ENCODE measurements at regions not wholly inside any gene's neighbourhood (a gene's known extent, or its start where the extent isn't known, plus 50 kb on each side); places are given as distances from the start of the nearest gene placed in this dataset.

DNA sequence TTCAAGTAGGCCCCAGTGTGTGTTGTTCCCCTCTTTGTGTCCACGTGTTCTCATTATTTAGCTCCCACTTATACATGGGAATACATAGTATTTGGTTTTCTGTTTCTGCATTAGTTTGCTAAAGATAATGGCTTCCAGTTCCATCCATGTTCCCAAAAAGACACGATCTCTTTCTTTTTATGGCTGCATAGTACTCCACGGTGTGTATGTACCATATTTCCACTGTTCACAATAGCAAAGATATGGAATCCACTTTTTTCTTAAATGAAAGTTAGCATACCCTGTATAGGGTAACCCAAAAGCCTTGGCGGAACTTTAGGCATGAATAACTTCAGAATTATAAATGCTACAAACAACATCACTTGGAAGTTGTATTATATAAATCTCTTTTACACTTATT is 83.4 kb upstream of the NDUFV2 start:
- in situ Hi-C loops (cut with HindIII; ENCODE audit: low pct_unique_long_range_greater_than_20kb, low sequenced_read_pairs), result no loop called here
- CTCF ChIA-PET, result interaction anchor here (1.1 kb wide), 1 partner anchor 19 kb away, joined by 3 read pairs; no protein-coding TSS in a partner anchor

DNA sequence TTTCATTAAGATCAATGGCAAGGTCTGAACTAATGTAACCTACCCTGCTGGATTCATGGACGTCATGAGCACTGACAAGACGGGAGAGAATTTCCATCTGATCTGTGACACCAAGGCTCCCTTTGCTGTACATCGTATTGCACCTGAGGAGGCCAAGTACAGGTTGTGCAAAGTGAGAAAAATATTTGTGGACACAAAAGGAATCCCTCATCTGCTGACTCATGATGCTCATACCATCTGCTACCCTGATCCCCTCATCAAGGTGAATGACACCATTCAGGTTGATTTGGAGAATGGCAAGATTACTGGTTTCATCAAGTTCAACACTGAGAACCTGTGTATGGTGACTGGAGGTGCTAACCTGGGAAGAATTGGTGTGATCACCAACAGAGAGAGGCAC is 82.3 kb upstream of the NDUFV2 start:
- TF ChIP-seq TCF7L2 (IDR thresholded peaks at IDR 0.05; ENCODE audit: low read depth, low read length), result no peak
- Histone ChIP-seq H3K9me3 (ENCODE audit: control insufficient read depth, insufficient read depth, low read depth, low read length) (peaks cover 8% of the 10 kb centered on the region; the same call in 1 of the 2 replicates), H3K36me3 (ENCODE audit: control insufficient read depth, insufficient read depth, low read length) (no peaks in the 10 kb centered on the region), H3K4me1 (ENCODE audit: control insufficient read depth, insufficient read depth, low read length) (peaks cover 23% of the 10 kb centered on the region), H3K27ac (ENCODE audit: low read length) (no peak overlapping the region), H3K4me3 (ENCODE audit: low read depth in 2 of 2, low read length in 2 of 2) (no peak overlapping the region), H3K27me3 (ENCODE audit: control insufficient read depth, insufficient read depth, low read length) (no peaks in the 10 kb centered on the region)
- CTCF ChIA-PET, result no interaction called here
- in situ Hi-C loops (cut with HindIII; ENCODE audit: low pct_unique_long_range_greater_than_20kb, low sequenced_read_pairs) (no loop called here), intact Hi-C loops (cut with micrococcal nuclease; ENCODE audit: unreplicated experiment) (no loop called here)
- no peak for ATAC-seq
- DNase-seq (ENCODE audit: low read depth, low spot score), result no peak
- POLR2A ChIA-PET, result no interaction called here
- BruUV-seq (replicated peaks), result no TSS peak

More for the DNA sequence above, 83.4 kb upstream of the NDUFV2 start:
- no peak for DNase-seq (ENCODE audit: low read depth, low spot score)
- Histone ChIP-seq H3K27ac (ENCODE audit: low read length) (peak overlapping the region; percentile 88; the same call in 1 of the 2 replicates), H3K9me3 (ENCODE audit: control insufficient read depth, insufficient read depth, low read depth, low read length) (peaks cover 8% of the 10 kb centered on the region; the same call in 1 of the 2 replicates), H3K36me3 (ENCODE audit: control insufficient read depth, insufficient read depth, low read length) (no peaks in the 10 kb centered on the region), H3K4me3 (ENCODE audit: low read depth in 2 of 2, low read length in 2 of 2) (no peak overlapping the region), H3K4me1 (ENCODE audit: control insufficient read depth, insufficient read depth, low read length) (peaks cover 23% of the 10 kb centered on the region), H3K27me3 (ENCODE audit: control insufficient read depth, insufficient read depth, low read length) (no peaks in the 10 kb centered on the region)
- TF ChIP-seq, protein P1, sequence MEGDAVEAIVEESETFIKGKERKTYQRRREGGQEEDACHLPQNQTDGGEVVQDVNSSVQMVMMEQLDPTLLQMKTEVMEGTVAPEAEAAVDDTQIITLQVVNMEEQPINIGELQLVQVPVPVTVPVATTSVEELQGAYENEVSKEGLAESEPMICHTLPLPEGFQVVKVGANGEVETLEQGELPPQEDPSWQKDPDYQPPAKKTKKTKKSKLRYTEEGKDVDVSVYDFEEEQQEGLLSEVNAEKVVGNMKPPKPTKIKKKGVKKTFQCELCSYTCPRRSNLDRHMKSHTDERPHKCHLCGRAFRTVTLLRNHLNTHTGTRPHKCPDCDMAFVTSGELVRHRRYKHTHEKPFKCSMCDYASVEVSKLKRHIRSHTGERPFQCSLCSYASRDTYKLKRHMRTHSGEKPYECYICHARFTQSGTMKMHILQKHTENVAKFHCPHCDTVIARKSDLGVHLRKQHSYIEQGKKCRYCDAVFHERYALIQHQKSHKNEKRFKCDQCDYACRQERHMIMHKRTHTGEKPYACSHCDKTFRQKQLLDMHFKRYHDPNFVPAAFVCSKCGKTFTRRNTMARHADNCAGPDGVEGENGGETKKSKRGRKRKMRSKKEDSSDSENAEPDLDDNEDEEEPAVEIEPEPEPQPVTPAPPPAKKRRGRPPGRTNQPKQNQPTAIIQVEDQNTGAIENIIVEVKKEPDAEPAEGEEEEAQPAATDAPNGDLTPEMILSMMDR (IDR thresholded peaks at IDR 0.05), result no peak
- TF ChIP-seq POLR2AphosphoS5 (IDR thresholded peaks at IDR 0.05; ENCODE audit: low read depth, low read length) (no peak), TCF7L2 (IDR thresholded peaks at IDR 0.05; ENCODE audit: low read depth, low read length) (no peak), SIN3A (IDR thresholded peaks at IDR 0.05; ENCODE audit: borderline replicate concordance, insufficient read depth, low read depth, low read length) (no peak)
- TF ChIP-seq, protein P2, sequence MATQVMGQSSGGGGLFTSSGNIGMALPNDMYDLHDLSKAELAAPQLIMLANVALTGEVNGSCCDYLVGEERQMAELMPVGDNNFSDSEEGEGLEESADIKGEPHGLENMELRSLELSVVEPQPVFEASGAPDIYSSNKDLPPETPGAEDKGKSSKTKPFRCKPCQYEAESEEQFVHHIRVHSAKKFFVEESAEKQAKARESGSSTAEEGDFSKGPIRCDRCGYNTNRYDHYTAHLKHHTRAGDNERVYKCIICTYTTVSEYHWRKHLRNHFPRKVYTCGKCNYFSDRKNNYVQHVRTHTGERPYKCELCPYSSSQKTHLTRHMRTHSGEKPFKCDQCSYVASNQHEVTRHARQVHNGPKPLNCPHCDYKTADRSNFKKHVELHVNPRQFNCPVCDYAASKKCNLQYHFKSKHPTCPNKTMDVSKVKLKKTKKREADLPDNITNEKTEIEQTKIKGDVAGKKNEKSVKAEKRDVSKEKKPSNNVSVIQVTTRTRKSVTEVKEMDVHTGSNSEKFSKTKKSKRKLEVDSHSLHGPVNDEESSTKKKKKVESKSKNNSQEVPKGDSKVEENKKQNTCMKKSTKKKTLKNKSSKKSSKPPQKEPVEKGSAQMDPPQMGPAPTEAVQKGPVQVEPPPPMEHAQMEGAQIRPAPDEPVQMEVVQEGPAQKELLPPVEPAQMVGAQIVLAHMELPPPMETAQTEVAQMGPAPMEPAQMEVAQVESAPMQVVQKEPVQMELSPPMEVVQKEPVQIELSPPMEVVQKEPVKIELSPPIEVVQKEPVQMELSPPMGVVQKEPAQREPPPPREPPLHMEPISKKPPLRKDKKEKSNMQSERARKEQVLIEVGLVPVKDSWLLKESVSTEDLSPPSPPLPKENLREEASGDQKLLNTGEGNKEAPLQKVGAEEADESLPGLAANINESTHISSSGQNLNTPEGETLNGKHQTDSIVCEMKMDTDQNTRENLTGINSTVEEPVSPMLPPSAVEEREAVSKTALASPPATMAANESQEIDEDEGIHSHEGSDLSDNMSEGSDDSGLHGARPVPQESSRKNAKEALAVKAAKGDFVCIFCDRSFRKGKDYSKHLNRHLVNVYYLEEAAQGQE (IDR thresholded peaks at IDR 0.05; ENCODE audit: insufficient read depth in 1 of 2, low read depth in 2 of 2, low read length in 1 of 2), result no peak
- intact Hi-C loops (cut with micrococcal nuclease; ENCODE audit: unreplicated experiment), result no loop called here
- ATAC-seq, result no peak
- POLR2A ChIA-PET, result interaction anchor here (0.5 kb wide), 1 partner anchor 98 kb away, joined by 3 read pairs; no protein-coding TSS in a partner anchor
- no TSS peak for BruUV-seq (replicated peaks)

DNA sequence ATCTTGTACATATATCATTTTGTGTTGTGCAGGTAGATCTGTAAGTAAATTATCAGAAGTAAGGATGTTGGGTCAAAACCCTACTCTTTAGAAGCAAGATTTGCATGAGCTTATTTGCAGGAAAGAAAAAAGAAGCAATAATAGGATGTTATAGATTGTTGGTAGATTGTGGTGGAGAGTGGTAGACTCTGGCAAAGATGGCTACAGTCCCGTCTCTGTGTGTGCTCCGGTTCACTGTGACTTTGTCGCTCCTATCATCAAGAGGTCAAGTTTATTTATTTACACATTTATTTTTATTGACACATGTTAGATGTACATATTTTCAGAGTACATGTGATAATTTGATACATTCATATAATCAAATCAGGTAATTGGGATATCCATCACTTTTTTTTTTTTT is 81.0 kb upstream of the NDUFV2 start:
- Histone ChIP-seq H3K27me3 (ENCODE audit: control insufficient read depth, insufficient read depth, low read length) (no peaks in the 10 kb centered on the region), H3K4me3 (ENCODE audit: low read depth in 2 of 2, low read length in 2 of 2) (no peak overlapping the region), H3K36me3 (ENCODE audit: control insufficient read depth, insufficient read depth, low read length) (no peaks in the 10 kb centered on the region), H3K27ac (ENCODE audit: low read length) (no peak overlapping the region), H3K9me3 (ENCODE audit: control insufficient read depth, insufficient read depth, low read depth, low read length) (peaks cover 8% of the 10 kb centered on the region; the same call in 1 of the 2 replicates), H3K4me1 (ENCODE audit: control insufficient read depth, insufficient read depth, low read length) (peaks cover 15% of the 10 kb centered on the region)
- intact Hi-C loops (cut with micrococcal nuclease; ENCODE audit: unreplicated experiment) (no loop called here), in situ Hi-C loops (cut with HindIII; ENCODE audit: low pct_unique_long_range_greater_than_20kb, low sequenced_read_pairs) (no loop called here)
- CTCF ChIA-PET, result no interaction called here
- BruUV-seq (replicated peaks), result no TSS peak
- ATAC-seq (no peak), DNase-seq (ENCODE audit: low read depth, low spot score) (no peak)
- POLR2A ChIA-PET, result no interaction called here
- no peak for TF ChIP-seq TCF7L2 (IDR thresholded peaks at IDR 0.05; ENCODE audit: low read depth, low read length)
- TF ChIP-seq POLR2AphosphoS5 (IDR thresholded peaks at IDR 0.05; ENCODE audit: low read depth, low read length), result no peak
- TF ChIP-seq, protein P2 (IDR thresholded peaks at IDR 0.05; ENCODE audit: insufficient read depth in 1 of 2, low read depth in 2 of 2, low read length in 1 of 2), result no peak
- TF ChIP-seq, protein P1 (IDR thresholded peaks at IDR 0.05), result no peak
- TF ChIP-seq SIN3A (IDR thresholded peaks at IDR 0.05; ENCODE audit: borderline replicate concordance, insufficient read depth, low read depth, low read length), result no peak

Data from Panc1 (cell line).